AG04450 (cell line): ENCODE measurements at regions not wholly inside any gene's neighbourhood (a gene's known extent, or its start where the extent isn't known, plus 50 kb on each side); places are given as distances from the start of the nearest gene placed in this dataset.

Experiments
- CTCF ChIA-PET: fragments of 300-600, 350-600 bp; formaldehyde crosslinking; extraction: SDS; loops from one replicate; lab custom pipeline; 2022; ENCODE audit warnings: antibody characterized with exemption, inconsistent platforms; lab: Charles Lee
- POLR2A ChIA-PET: fragments of 350-600 bp; formaldehyde crosslinking; extraction: SDS; loops from one replicate; lab custom pipeline; 2021; ENCODE audit warnings: antibody characterized with exemption, inconsistent platforms; lab: Yijun Ruan, JAX
- DNase-seq: peaks from one replicate; pipeline ENCODE4 v3.0.0-alpha.2; 2011; ENCODE audit warnings: low read depth, low spot score
- H3K27ac ChIP-seq: one replicate; pipeline ENCODE4 v1.5.1; 2012; ENCODE audit warnings: low read depth, low read length, control low read depth
- H3K27me3 ChIP-seq: one replicate; pipeline ENCODE4 v1.6.0; 2012; ENCODE audit warnings: low read length; ENCODE audit not compliant: control insufficient read depth, insufficient read depth
- H3K4me3 ChIP-seq: 2 replicates; pipeline ENCODE4 v1.5.1; 2011; ENCODE audit warnings: mild to moderate bottlenecking, low read depth, low read length, control low read depth
- H3K9me3 ChIP-seq: 2 replicates; pipeline ENCODE4 v1.5.1; 2012; ENCODE audit warnings: low read length; ENCODE audit not compliant: control insufficient read depth, insufficient read depth
- CTCF ChIP-seq: IDR thresholded peaks from 2 replicates; pipeline ENCODE4 v1.5.1; 2011; ENCODE audit warnings: low read depth, low read length, control low read depth, inconsistent platforms

- H3K27me3 ChIP-seq = no peaks in the 10 kb centered on the region
- no peak overlapping the region for H3K27ac ChIP-seq
- no peak overlapping the region for H3K4me3 ChIP-seq
- no peaks in the 10 kb centered on the region for H3K9me3 ChIP-seq
- POLR2A ChIA-PET = no interaction called here
- no peak for TF ChIP-seq CTCF
- CTCF ChIA-PET = no interaction called here
- DNase-seq = no peak
Measured at GRCh38 chr7:109745677-109746410, 1176.2 kb downstream of the DNAJB9 start.

GRCh38 chr7:109751241-109751640, 1181.6 kb downstream of the DNAJB9 start:
- Histone ChIP-seq H3K4me3 (no peak overlapping the region), H3K27me3 (no peaks in the 10 kb centered on the region), H3K27ac (no peak overlapping the region), H3K9me3 (no peaks in the 10 kb centered on the region)
- no peak for TF ChIP-seq CTCF
- POLR2A ChIA-PET = no interaction called here
- no peak for DNase-seq
- CTCF ChIA-PET = interaction anchor here (0.6 to 0.7 kb wide), 2 partner anchors 65 to 326 kb away, joined by 3 read pairs; no protein-coding TSS in a partner anchor

- no peaks in the 10 kb centered on the region for H3K9me3 ChIP-seq
- POLR2A ChIA-PET = no interaction called here
- CTCF ChIA-PET = no interaction called here
- DNase-seq = no peak
- H3K4me3 ChIP-seq = no peak overlapping the region
- no peak for TF ChIP-seq CTCF
- H3K27me3 ChIP-seq = no peaks in the 10 kb centered on the region
- H3K27ac ChIP-seq = no peak overlapping the region
Measured at GRCh38 chr7:109752068-109752467, 1182.4 kb downstream of the DNAJB9 start.

GRCh38 chr7:109757713-109758112, 1188.0 kb downstream of the DNAJB9 start:
- DNase-seq = no peak
- Histone ChIP-seq H3K27ac (no peak overlapping the region), H3K4me3 (no peak overlapping the region), H3K27me3 (no peaks in the 10 kb centered on the region), H3K9me3 (peaks cover 14% of the 10 kb centered on the region)
- no peak for TF ChIP-seq CTCF
- ChIA-PET CTCF (no interaction called here), POLR2A (no interaction called here)

- POLR2A ChIA-PET = no interaction called here
- no peak for TF ChIP-seq CTCF
- Histone ChIP-seq H3K9me3 (peaks cover 17% of the 10 kb centered on the region), H3K4me3 (no peak overlapping the region), H3K27ac (no peak overlapping the region), H3K27me3 (no peaks in the 10 kb centered on the region)
- CTCF ChIA-PET = no interaction called here
- no peak for DNase-seq
Measured at GRCh38 chr7:109763611-109764010, 1193.9 kb downstream of the DNAJB9 start.
